Panc1 (cell line): ENCODE measurements at regions not wholly inside any gene's neighbourhood (a gene's known extent, or its start where the extent isn't known, plus 50 kb on each side); places are given as distances from the start of the nearest gene placed in this dataset.

Experiments
- CTCF ChIP-seq: fragments of 450-650 bp; IDR thresholded peaks from 2 replicates; pipeline ENCODE4 v1.5.1; 2017; ENCODE audit warnings: mild to moderate bottlenecking
- POLR2AphosphoS5 ChIP-seq: IDR thresholded peaks from 2 replicates; pipeline ENCODE4 v1.6.1; 2012; ENCODE audit warnings: mild to moderate bottlenecking, low read depth, low read length, moderate library complexity
- SIN3A ChIP-seq: IDR thresholded peaks from 2 replicates; pipeline ENCODE4 v1.6.1; 2012; ENCODE audit warnings: low read depth, mild to moderate bottlenecking, low read length, moderate library complexity, borderline replicate concordance; ENCODE audit not compliant: insufficient read depth
- TCF7L2 ChIP-seq: IDR thresholded peaks from 2 replicates; pipeline ENCODE4 v1.6.1; 2011; ENCODE audit warnings: mild to moderate bottlenecking, low read depth, low read length, inconsistent platforms

- no peak for TF ChIP-seq SIN3A
- TF ChIP-seq CTCF, result no peak
- TF ChIP-seq POLR2AphosphoS5, result no peak
- TF ChIP-seq TCF7L2, result no peak
Observed at GRCh38 chr4:107115185-107115847, 79.2 kb upstream of the DKK2 start.
